ENCODE measurements at regions not wholly inside any gene's neighbourhood (a gene's known extent, or its start where the extent isn't known, plus 50 kb on each side); places are given as distances from the start of the nearest gene placed in this dataset.
A peak's percentile ranks its signal among the peaks of the same experiment; 100 is the strongest.

GRCh38 chr10:52466464-52466863 lies 152.4 kb downstream of the DKK1 start:
- Mint-ChIP-seq H3K9me3 (no peaks in the 10 kb centered on the region), H3K36me3 (ENCODE audit: low read depth) (peaks cover 8% of the 10 kb centered on the region), H3K27me3 (ENCODE audit: insufficient read depth) (no peaks in the 10 kb centered on the region), H3K27ac (peak overlapping the region; percentile 53), H3K4me3 (no peak overlapping the region; the same call in 1 of the 2 replicates), H3K4me1 (ENCODE audit: low read depth) (peaks cover 49% of the 10 kb centered on the region)
- TF ChIP-seq CTCF (IDR thresholded peaks at IDR 0.05): no peak
- no peak for DNase-seq

GRCh38 chr10:52469970-52470705 lies 156.1 kb downstream of the DKK1 start:
- peaks cover 5% of the 10 kb centered on the region for H3K36me3 Mint-ChIP-seq (ENCODE audit: low read depth)
- no peak overlapping the region for H3K4me3 Mint-ChIP-seq
- H3K9me3 Mint-ChIP-seq: no peaks in the 10 kb centered on the region
- no peak overlapping the region for H3K27ac Mint-ChIP-seq
- H3K4me1 Mint-ChIP-seq (ENCODE audit: low read depth): peaks cover 29% of the 10 kb centered on the region
- DNase-seq: no peak
- no peaks in the 10 kb centered on the region for H3K27me3 Mint-ChIP-seq (ENCODE audit: insufficient read depth)
- no peak for TF ChIP-seq CTCF (IDR thresholded peaks at IDR 0.05)

GRCh38 chr10:52472406-52473146 lies 158.5 kb downstream of the DKK1 start:
- DNase-seq: no peak
- Mint-ChIP-seq H3K27ac (no peak overlapping the region), H3K4me1 (ENCODE audit: low read depth) (peaks cover 13% of the 10 kb centered on the region; the same call in 1 of the 2 replicates), H3K36me3 (ENCODE audit: low read depth) (peaks cover 5% of the 10 kb centered on the region), H3K4me3 (no peak overlapping the region), H3K27me3 (ENCODE audit: insufficient read depth) (no peaks in the 10 kb centered on the region), H3K9me3 (no peaks in the 10 kb centered on the region)
- no peak for TF ChIP-seq CTCF (IDR thresholded peaks at IDR 0.05)

- no peak for DNase-seq
- H3K9me3 Mint-ChIP-seq: no peaks in the 10 kb centered on the region
- H3K4me3 Mint-ChIP-seq: no peak overlapping the region
- H3K36me3 Mint-ChIP-seq (ENCODE audit: low read depth): peaks cover 5% of the 10 kb centered on the region
- H3K27me3 Mint-ChIP-seq (ENCODE audit: insufficient read depth): no peaks in the 10 kb centered on the region
- TF ChIP-seq CTCF (IDR thresholded peaks at IDR 0.05): no peak
- H3K4me1 Mint-ChIP-seq (ENCODE audit: low read depth): peaks cover 13% of the 10 kb centered on the region; the same call in 1 of the 2 replicates
- H3K27ac Mint-ChIP-seq: no peak overlapping the region
These were observed 160.2 kb downstream of the DKK1 start for GRCh38 chr10:52474265-52474664.

- H3K4me3 Mint-ChIP-seq: no peak overlapping the region
- peaks cover 3% of the 10 kb centered on the region for H3K36me3 Mint-ChIP-seq (ENCODE audit: low read depth)
- no peak for DNase-seq
- TF ChIP-seq CTCF (IDR thresholded peaks at IDR 0.05): no peak
- H3K4me1 Mint-ChIP-seq (ENCODE audit: low read depth): peaks cover 13% of the 10 kb centered on the region; the same call in 1 of the 2 replicates
- H3K27me3 Mint-ChIP-seq (ENCODE audit: insufficient read depth): no peaks in the 10 kb centered on the region
- H3K9me3 Mint-ChIP-seq: no peaks in the 10 kb centered on the region
- H3K27ac Mint-ChIP-seq: no peak overlapping the region
These were observed 163.2 kb downstream of the DKK1 start for GRCh38 chr10:52477305-52477704.
